Fibroblast of skin of back (primary cell): ENCODE measurements at regions not wholly inside any gene's neighbourhood (a gene's known extent, or its start where the extent isn't known, plus 50 kb on each side); places are given as distances from the start of the nearest gene placed in this dataset.
"Not testable (repeated sequence)": the region's sequence is repeated elsewhere in the genome, so short reads cannot be mapped to it uniquely, and the experiment has no call there.

Source experiments
- DNase-seq: peaks from one replicate; pipeline ENCODE4 v3.0.0-alpha.2; 2013

GRCh38 chr4:116302990-116303735, 782.2 kb downstream of the TRAM1L1 start:
- no peak for DNase-seq

GRCh38 chr4:116275006-116275405, 810.4 kb downstream of the TRAM1L1 start:
- DNase-seq: no peak

GRCh38 chr4:116272336-116272735, 813.0 kb downstream of the TRAM1L1 start:
- DNase-seq: peak; percentile 19

- DNase-seq: not testable (repeated sequence)
Observed at GRCh38 chr4:116260931-116261330, 824.4 kb downstream of the TRAM1L1 start.

GRCh38 chr4:116244771-116245170, 840.6 kb downstream of the TRAM1L1 start:
- no peak for DNase-seq

GRCh38 chr4:116243431-116243830, 841.9 kb downstream of the TRAM1L1 start:
- no peak for DNase-seq

- no peak for DNase-seq
Observed at GRCh38 chr4:116233971-116234370, 851.4 kb downstream of the TRAM1L1 start.

- not testable (repeated sequence) for DNase-seq
Observed at GRCh38 chr4:116231999-116232398, 853.4 kb downstream of the TRAM1L1 start.

- DNase-seq: no peak
Observed at GRCh38 chr4:116229420-116229819, 856.0 kb downstream of the TRAM1L1 start.

- no peak for DNase-seq
Observed at GRCh38 chr4:116223040-116223732, 862.2 kb downstream of the TRAM1L1 start.

GRCh38 chr4:116217781-116218180, 867.6 kb downstream of the TRAM1L1 start:
- DNase-seq: no peak

GRCh38 chr4:116215622-116216021, 869.8 kb downstream of the TRAM1L1 start:
- DNase-seq: no peak

GRCh38 chr4:116202524-116202923, 882.9 kb downstream of the TRAM1L1 start:
- DNase-seq: no peak

- DNase-seq: no peak
Observed at GRCh38 chr4:116197317-116197809, 888.0 kb downstream of the TRAM1L1 start.

GRCh38 chr4:116183241-116183640, 902.1 kb downstream of the TRAM1L1 start:
- DNase-seq: no peak

GRCh38 chr4:116180157-116180601, 905.2 kb downstream of the TRAM1L1 start:
- peak; percentile 11 for DNase-seq

GRCh38 chr4:116151371-116151770, 934.0 kb downstream of the TRAM1L1 start:
- DNase-seq: not testable (repeated sequence)

GRCh38 chr4:116150152-116150551, 935.2 kb downstream of the TRAM1L1 start:
- DNase-seq: no peak

GRCh38 chr4:116143198-116143597, 942.2 kb downstream of the TRAM1L1 start:
- DNase-seq: no peak

- no peak for DNase-seq
Observed at GRCh38 chr4:116132946-116133345, 952.4 kb downstream of the TRAM1L1 start.

GRCh38 chr4:116126794-116127193, 958.6 kb downstream of the TRAM1L1 start:
- no peak for DNase-seq

- DNase-seq: peak; percentile 77
Observed at GRCh38 chr4:116122124-116122523, 963.3 kb downstream of the TRAM1L1 start.

- peak; percentile 93 for DNase-seq
Observed at GRCh38 chr4:116118221-116118620, 967.2 kb downstream of the TRAM1L1 start.

GRCh38 chr4:116112861-116113260, 972.5 kb downstream of the TRAM1L1 start:
- not testable (repeated sequence) for DNase-seq
